Activated CD8-positive, alpha-beta memory T cell treated with anti-CD3 and anti-CD28 coated beads for 36 hours (primary cell): ENCODE measurements at regions not wholly inside any gene's neighbourhood (a gene's known extent, or its start where the extent isn't known, plus 50 kb on each side); places are given as distances from the start of the nearest gene placed in this dataset.

Experiments
- CTCF ChIA-PET: fragments of 350-600 bp; sonication (Branson Sonifier 250); formaldehyde crosslinking; loops from one replicate; lab custom pipeline; 2021; ENCODE audit warnings: antibody characterized with exemption; lab: Charles Lee
- POLR2A ChIA-PET: fragments of 350-600 bp; sonication (Branson Sonifier 250); formaldehyde crosslinking; loops from one replicate; lab custom pipeline; 2021; ENCODE audit warnings: antibody characterized with exemption; lab: Charles Lee

GRCh38 chr4:38224850-38225249 lies 264.7 kb downstream of the PTTG2 start:
- POLR2A ChIA-PET, result no interaction called here
- CTCF ChIA-PET, result no interaction called here

GRCh38 chr4:38226170-38226569 lies 266.0 kb downstream of the PTTG2 start:
- CTCF ChIA-PET, result no interaction called here
- POLR2A ChIA-PET, result no interaction called here

- POLR2A ChIA-PET, result no interaction called here
Observed at GRCh38 chr4:38230121-38230801, 270.1 kb downstream of the PTTG2 start.

GRCh38 chr4:38230821-38231563 lies 270.8 kb downstream of the PTTG2 start:
- POLR2A ChIA-PET, result no interaction called here
- CTCF ChIA-PET, result no interaction called here

More at GRCh38 chr4:38230121-38230801, 270.1 kb downstream of the PTTG2 start:
- CTCF ChIA-PET, result no interaction called here

- POLR2A ChIA-PET, result no interaction called here
- CTCF ChIA-PET, result no interaction called here
Observed at GRCh38 chr4:38231626-38232025, 271.4 kb downstream of the PTTG2 start.

- ChIA-PET CTCF (no interaction called here), POLR2A (no interaction called here)
Observed at GRCh38 chr4:38232741-38233140, 272.5 kb downstream of the PTTG2 start.

- POLR2A ChIA-PET, result interaction anchor here (0.7 kb wide), 1 partner anchor 41 kb away, joined by 5 read pairs; no protein-coding TSS in a partner anchor
- CTCF ChIA-PET, result interaction anchor here (0.5 to 0.7 kb wide), 2 partner anchors 17 to 409 kb away, joined by 3 read pairs; no protein-coding TSS in a partner anchor
Observed at GRCh38 chr4:38233727-38234480, 273.7 kb downstream of the PTTG2 start.

GRCh38 chr4:38235354-38235753 lies 275.2 kb downstream of the PTTG2 start:
- ChIA-PET POLR2A (no interaction called here), CTCF (no interaction called here)

- POLR2A ChIA-PET, result no interaction called here
- CTCF ChIA-PET, result no interaction called here
Observed at GRCh38 chr4:38236003-38236402, 275.8 kb downstream of the PTTG2 start.

GRCh38 chr4:38236503-38236902 lies 276.3 kb downstream of the PTTG2 start:
- CTCF ChIA-PET, result no interaction called here

GRCh38 chr4:38237139-38237538 lies 276.9 kb downstream of the PTTG2 start:
- ChIA-PET CTCF (no interaction called here), POLR2A (no interaction called here)

More at GRCh38 chr4:38236503-38236902, 276.3 kb downstream of the PTTG2 start:
- POLR2A ChIA-PET, result no interaction called here

- CTCF ChIA-PET, result interaction anchor here (0.7 kb wide), 1 partner anchor 172 kb away, joined by 4 read pairs; no protein-coding TSS in a partner anchor
- POLR2A ChIA-PET, result no interaction called here
Observed at GRCh38 chr4:38241541-38241940, 281.3 kb downstream of the PTTG2 start.

- POLR2A ChIA-PET, result no interaction called here
- CTCF ChIA-PET, result no interaction called here
Observed at GRCh38 chr4:38242101-38242500, 281.9 kb downstream of the PTTG2 start.

GRCh38 chr4:38242822-38243387 lies 282.7 kb downstream of the PTTG2 start:
- CTCF ChIA-PET, result no interaction called here

GRCh38 chr4:38243388-38244053 lies 283.3 kb downstream of the PTTG2 start:
- ChIA-PET CTCF (no interaction called here), POLR2A (no interaction called here)

More at GRCh38 chr4:38242822-38243387, 282.7 kb downstream of the PTTG2 start:
- POLR2A ChIA-PET, result no interaction called here

GRCh38 chr4:38254825-38255224 lies 294.6 kb downstream of the PTTG2 start:
- ChIA-PET CTCF (no interaction called here), POLR2A (no interaction called here)

- ChIA-PET CTCF (no interaction called here), POLR2A (no interaction called here)
Observed at GRCh38 chr4:38255572-38255971, 295.4 kb downstream of the PTTG2 start.

- CTCF ChIA-PET, result no interaction called here
- POLR2A ChIA-PET, result no interaction called here
Observed at GRCh38 chr4:38266616-38267015, 306.4 kb downstream of the PTTG2 start.

- ChIA-PET POLR2A (no interaction called here), CTCF (no interaction called here)
Observed at GRCh38 chr4:38268108-38268820, 308.1 kb downstream of the PTTG2 start.
